Mesodermal cell (in vitro differentiated cells): ENCODE measurements at regions not wholly inside any gene's neighbourhood (a gene's known extent, or its start where the extent isn't known, plus 50 kb on each side); places are given as distances from the start of the nearest gene placed in this dataset.

Experiments
- H3K27ac ChIP-seq: 2 replicates; pipeline ENCODE4 v1.7.0; 2013; ENCODE audit warnings: mild to moderate bottlenecking, low read depth, low read length, moderate library complexity; ENCODE audit not compliant: severe bottlenecking
- H3K36me3 ChIP-seq: 2 replicates; pipeline ENCODE4 v1.7.1; 2013; ENCODE audit warnings: mild to moderate bottlenecking, low read length, moderate library complexity; ENCODE audit not compliant: control insufficient read depth, insufficient read depth
- H3K4me1 ChIP-seq: one replicate; pipeline ENCODE4 v1.7.1; 2013; ENCODE audit warnings: mild to moderate bottlenecking, low read length; ENCODE audit not compliant: insufficient read depth, control insufficient read depth, poor library complexity, severe bottlenecking
- H3K4me3 ChIP-seq: 2 replicates; pipeline ENCODE4 v1.7.0; 2013; ENCODE audit warnings: low read length, control low read depth, mild to moderate bottlenecking; ENCODE audit not compliant: insufficient read depth, poor library complexity, severe bottlenecking; ENCODE audit errors: extremely low read depth
- H3K9me3 ChIP-seq: 2 replicates; pipeline ENCODE4 v1.7.1; 2013; ENCODE audit warnings: mild to moderate bottlenecking, low read length, moderate library complexity; ENCODE audit not compliant: control insufficient read depth
- WGBS, 2 experiments: methylation state at CpG; one replicate each; pipeline ENCODE4 v1.1.5; 2013; ENCODE audit warnings: missing lambda C conversion rate in 2 of 2; ENCODE audit not compliant: insufficient coverage in 2 of 2; 5-methylcytosine and 5-hydroxymethylcytosine counted together

DNA sequence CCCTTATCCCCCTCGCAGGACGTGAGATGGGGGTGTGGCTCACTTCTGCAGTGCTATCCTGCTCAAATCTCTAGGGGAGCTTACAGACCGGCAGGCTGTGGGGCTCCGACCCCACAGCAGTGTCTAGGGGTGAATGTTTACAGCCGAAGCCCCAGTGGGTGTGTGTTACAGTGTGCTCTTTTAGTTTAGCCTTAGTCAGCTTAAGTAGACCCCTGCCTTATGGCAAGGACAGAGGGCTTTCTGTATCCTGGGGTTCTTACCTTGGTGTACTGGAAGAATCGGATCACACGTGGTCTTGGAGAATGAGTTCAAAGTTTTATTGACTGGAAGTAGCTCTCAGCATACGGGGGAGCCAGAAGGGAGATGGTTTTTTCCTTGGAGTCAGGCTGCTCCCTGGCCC, 348.2 kb upstream of the GYPC start:
- Histone ChIP-seq H3K27ac (no peak overlapping the region), H3K4me3 (no peak overlapping the region), H3K4me1 (peaks cover 7% of the 10 kb centered on the region), H3K9me3 (no peaks in the 10 kb centered on the region), H3K36me3 (no peaks in the 10 kb centered on the region)
- WGBS, 2 experiments: 82 to 96% methylated on average over 4 to 7 of the region's 8 CpGs

DNA sequence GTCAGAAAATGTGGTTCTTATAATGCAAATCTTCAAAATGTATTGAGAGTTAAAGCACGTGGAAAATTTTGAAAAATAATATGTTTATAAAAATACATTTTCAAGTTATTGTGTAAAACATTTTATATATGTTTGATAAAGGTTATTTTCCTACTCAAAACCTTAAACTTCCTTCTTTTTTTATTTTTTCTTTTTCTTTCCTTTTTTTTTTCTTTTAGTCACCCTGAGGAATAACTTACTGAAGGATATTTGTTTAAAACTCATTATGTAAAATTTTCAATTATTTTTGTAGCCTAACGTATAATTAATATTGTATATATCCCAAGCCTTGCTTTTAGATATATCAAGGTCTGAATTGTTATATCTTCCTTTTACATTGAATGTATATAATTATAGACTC, 346.8 kb upstream of the GYPC start:
- no peaks in the 10 kb centered on the region for H3K4me1 ChIP-seq
- H3K4me3 ChIP-seq: no peak overlapping the region
- no CpG with 5 or more reads among the region's 2 CpGs for WGBS, 2 experiments
- no peak overlapping the region for H3K27ac ChIP-seq
- no peaks in the 10 kb centered on the region for H3K9me3 ChIP-seq
- H3K36me3 ChIP-seq: no peaks in the 10 kb centered on the region

GRCh38 chr2:126312579-126312978, 343.4 kb upstream of the GYPC start:
- no peak overlapping the region for H3K27ac ChIP-seq
- no peak overlapping the region for H3K4me3 ChIP-seq
- H3K4me1 ChIP-seq: no peaks in the 10 kb centered on the region
- H3K9me3 ChIP-seq: no peaks in the 10 kb centered on the region
- 77 to 100% methylated on average over 3 to 5 of the region's 5 CpGs for WGBS, 2 experiments
- no peaks in the 10 kb centered on the region for H3K36me3 ChIP-seq

DNA sequence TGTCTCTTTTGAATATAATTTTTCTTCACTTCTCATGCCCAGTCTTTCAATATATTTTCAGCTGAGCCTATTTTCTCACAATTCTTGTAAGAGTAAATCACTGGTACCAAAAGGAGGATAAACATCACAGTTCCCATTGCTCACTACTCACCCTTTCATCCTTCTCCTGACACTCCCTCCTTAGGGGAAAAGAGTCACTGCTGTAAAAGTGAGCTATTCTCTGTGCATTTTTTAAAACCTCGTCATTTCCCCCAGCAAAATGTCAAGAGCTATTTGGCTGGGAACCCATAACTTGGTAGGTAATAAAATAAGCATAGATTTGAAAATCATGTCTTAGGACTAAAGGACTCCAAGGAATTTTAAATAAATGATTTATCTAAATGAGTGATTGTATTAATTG, 340.1 kb upstream of the GYPC start:
- WGBS, 2 experiments: no CpG with 5 or more reads among the region's 1 CpG
- no peaks in the 10 kb centered on the region for H3K4me1 ChIP-seq

DNA sequence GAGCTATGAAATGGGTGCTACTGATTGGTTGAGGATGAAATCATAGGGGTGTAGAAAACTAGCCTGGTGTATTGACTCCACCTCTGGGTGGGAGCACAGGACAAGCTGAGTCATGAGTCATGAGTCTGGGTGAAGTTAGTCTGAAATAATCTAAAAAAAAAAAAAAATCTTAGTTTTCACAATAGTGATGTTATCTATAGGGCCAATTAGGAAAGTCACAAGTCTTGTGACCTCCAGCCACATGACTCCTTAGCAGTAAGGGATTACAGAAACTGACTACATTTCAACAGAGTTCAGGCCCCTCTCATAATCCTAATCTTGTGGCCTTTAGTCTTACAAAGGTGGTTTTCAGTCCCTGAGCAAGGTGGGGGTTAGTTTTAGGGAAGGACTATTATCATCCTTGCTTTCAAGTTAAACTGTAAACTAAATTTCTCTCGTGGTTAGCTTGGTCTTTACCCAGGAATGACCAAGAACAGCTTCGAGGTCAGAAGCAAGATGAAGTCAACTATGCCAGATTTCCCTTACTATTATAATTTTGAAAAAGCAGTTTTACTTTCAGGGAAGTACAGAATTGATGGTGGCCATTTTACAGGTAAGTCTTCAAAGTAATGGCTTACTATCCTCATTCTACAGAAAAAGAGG, 338.0 kb upstream of the GYPC start:
- Histone ChIP-seq H3K9me3 (no peaks in the 10 kb centered on the region), H3K4me1 (no peaks in the 10 kb centered on the region), H3K4me3 (no peak overlapping the region), H3K27ac (no peak overlapping the region), H3K36me3 (no peaks in the 10 kb centered on the region)
- 60% methylated on average over 1 of the region's 2 CpGs; no CpG with 5 or more reads in 1 of the 2 experiments for WGBS, 2 experiments

More for the DNA sequence above, 340.1 kb upstream of the GYPC start:
- no peaks in the 10 kb centered on the region for H3K9me3 ChIP-seq
- H3K4me3 ChIP-seq: no peak overlapping the region
- no peaks in the 10 kb centered on the region for H3K36me3 ChIP-seq
- H3K27ac ChIP-seq: no peak overlapping the region

- no CpG with 5 or more reads among the region's 3 CpGs for WGBS, 2 experiments
- no peaks in the 10 kb centered on the region for H3K36me3 ChIP-seq
- H3K27ac ChIP-seq: no peak overlapping the region
- no peaks in the 10 kb centered on the region for H3K4me1 ChIP-seq
- H3K4me3 ChIP-seq: no peak overlapping the region
- H3K9me3 ChIP-seq: no peaks in the 10 kb centered on the region
Observed at GRCh38 chr2:126322342-126322741, 333.6 kb upstream of the GYPC start.

GRCh38 chr2:126325202-126325601, 330.8 kb upstream of the GYPC start:
- Histone ChIP-seq H3K36me3 (no peaks in the 10 kb centered on the region), H3K9me3 (no peaks in the 10 kb centered on the region), H3K27ac (no peak overlapping the region), H3K4me3 (no peak overlapping the region), H3K4me1 (no peaks in the 10 kb centered on the region)
- WGBS, 2 experiments: 92% methylated on average over 4 of the region's 5 CpGs; no CpG with 5 or more reads in 1 of the 2 experiments

DNA sequence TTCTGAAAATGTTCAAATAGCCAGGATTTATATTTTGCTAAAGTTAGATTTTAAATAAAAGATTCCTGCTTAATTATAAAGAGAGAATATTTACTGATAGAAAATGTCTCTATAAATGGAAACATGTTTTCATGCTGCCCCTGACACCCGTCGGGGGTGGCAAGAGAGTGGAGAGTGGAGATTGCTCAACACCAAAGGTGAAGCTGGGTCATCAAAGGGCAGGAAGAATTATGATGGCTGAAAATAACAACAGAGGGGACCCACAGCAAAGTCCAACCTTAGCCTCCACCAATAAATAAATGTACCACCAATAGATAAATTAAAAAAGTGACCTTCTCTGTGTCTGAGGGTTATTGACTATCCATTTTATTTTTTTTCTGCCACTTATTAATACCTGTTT, 326.8 kb upstream of the GYPC start:
- WGBS, 2 experiments: 86 to 88% methylated on average over 2 of the region's 2 CpGs
- H3K9me3 ChIP-seq: peaks cover 10% of the 10 kb centered on the region
- H3K4me1 ChIP-seq: no peaks in the 10 kb centered on the region
- no peak overlapping the region for H3K4me3 ChIP-seq
- H3K27ac ChIP-seq: no peak overlapping the region
- no peaks in the 10 kb centered on the region for H3K36me3 ChIP-seq

- H3K4me1 ChIP-seq: no peaks in the 10 kb centered on the region
- H3K36me3 ChIP-seq: no peaks in the 10 kb centered on the region
- H3K9me3 ChIP-seq: no peaks in the 10 kb centered on the region
- WGBS, 2 experiments: 100% methylated on average over 1 of the region's 4 CpGs; no CpG with 5 or more reads in 1 of the 2 experiments
- no peak overlapping the region for H3K27ac ChIP-seq
- H3K4me3 ChIP-seq: no peak overlapping the region
Observed at GRCh38 chr2:126342457-126342856, 313.5 kb upstream of the GYPC start.

DNA sequence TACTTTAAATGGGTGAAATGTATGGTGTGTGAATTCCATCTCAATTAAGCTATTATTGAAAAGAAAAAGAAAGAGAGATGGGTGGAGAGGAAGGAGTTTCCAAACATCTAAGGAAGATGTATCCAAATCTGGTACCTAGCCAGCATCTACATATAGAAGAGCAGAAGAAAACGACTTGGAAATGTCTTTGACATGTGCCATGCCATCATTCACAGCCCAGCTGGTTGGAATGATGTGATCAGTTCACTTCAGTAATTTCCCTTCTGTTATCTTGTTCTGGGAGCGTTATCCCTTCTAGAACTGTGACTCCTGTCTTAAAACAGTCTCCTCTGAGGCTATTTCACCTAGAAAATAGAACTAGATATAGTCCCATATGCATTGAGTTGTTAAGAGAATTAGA, 312.8 kb upstream of the GYPC start:
- 75 to 100% methylated on average over 1 to 2 of the region's 2 CpGs for WGBS, 2 experiments
- Histone ChIP-seq H3K27ac (no peak overlapping the region), H3K9me3 (no peaks in the 10 kb centered on the region)

GRCh38 chr2:126344493-126344892, 311.5 kb upstream of the GYPC start:
- Histone ChIP-seq H3K4me1 (no peaks in the 10 kb centered on the region), H3K9me3 (no peaks in the 10 kb centered on the region), H3K27ac (no peak overlapping the region), H3K36me3 (no peaks in the 10 kb centered on the region), H3K4me3 (no peak overlapping the region)
- WGBS, 2 experiments: 77 to 94% methylated on average over 2 of the region's 2 CpGs

More for the DNA sequence above, 312.8 kb upstream of the GYPC start:
- Histone ChIP-seq H3K4me1 (no peaks in the 10 kb centered on the region), H3K36me3 (no peaks in the 10 kb centered on the region), H3K4me3 (no peak overlapping the region)
